OCI-LY3 (cell line): ENCODE measurements at regions not wholly inside any gene's neighbourhood (a gene's known extent, or its start where the extent isn't known, plus 50 kb on each side); places are given as distances from the start of the nearest gene placed in this dataset.

Experiments
- CTCF ChIP-seq: fragments of 200-600, 300-600 bp; sonication (generic); IDR thresholded peaks from 2 replicates; pipeline ENCODE4 v1.5.1; 2014; ENCODE audit warnings: antibody characterized with exemption, low read length, low read depth
- EZH2phosphoT487 ChIP-seq: fragments of 200-600 bp; shearing (Covaris generic); IDR thresholded peaks from 2 replicates; pipeline ENCODE4 v1.6.1; 2018; ENCODE audit warnings: antibody characterized with exemption, mixed run types, low read depth

- TF ChIP-seq CTCF (no peak), EZH2phosphoT487 (no peak)
These were observed 73.4 kb upstream of the WT1 start for GRCh38 chr11:32508780-32509179.
